Prostate gland (tissue), 2 donors: ENCODE measurements at regions not wholly inside any gene's neighbourhood (a gene's known extent, or its start where the extent isn't known, plus 50 kb on each side); places are given as distances from the start of the nearest gene placed in this dataset.

Experiments used
- CTCF ChIP-seq, 4 experiments: fragments of 200-600 bp in 2 of 4; fragments of 450-650 bp in 2 of 4; sonication (generic) in 2 of 4; IDR thresholded peaks; 1 replicate in 3 of 4; 2 replicates in 1 of 4; pipeline ENCODE4 v1.5.1; 2016 to 2019; ENCODE audit warnings: antibody characterized with exemption in 4 of 4, mild to moderate bottlenecking in 2 of 4, moderate library complexity in 2 of 4
- POLR2A ChIP-seq: fragments of 450-650 bp; IDR thresholded peaks from one replicate; pipeline ENCODE4 v1.6.1; 2016; ENCODE audit warnings: antibody characterized with exemption, mild to moderate bottlenecking

GRCh38 chr7:84624527-84624926, 429.9 kb upstream of the SEMA3A start:
- TF ChIP-seq POLR2A (no peak), CTCF (IDR thresholded peaks at IDR 0.05) (no peak)
